ENCODE measurements at regions not wholly inside any gene's neighbourhood (a gene's known extent, or its start where the extent isn't known, plus 50 kb on each side); places are given as distances from the start of the nearest gene placed in this dataset.
"Not testable (repeated sequence)": the region's sequence is repeated elsewhere in the genome, so short reads cannot be mapped to it uniquely, and the experiment has no call there.

GRCh38 chr3:102916532-102916931 lies 481.7 kb downstream of the ZPLD1 start:
- DNase-seq (ENCODE audit: low read depth) = no peak
- Histone ChIP-seq H3K4me3 (ENCODE audit: low read depth, low read length) (no peak overlapping the region), H3K36me3 (ENCODE audit: control insufficient read depth, insufficient read depth, low read length) (no peaks in the 10 kb centered on the region), H3K27me3 (ENCODE audit: control insufficient read depth, insufficient read depth, low read length) (no peaks in the 10 kb centered on the region)
- POLR2A ChIA-PET = no interaction called here
- TF ChIP-seq CTCF (IDR thresholded peaks at IDR 0.05; ENCODE audit: insufficient read depth, low read depth, low read length) = no peak
- CTCF ChIA-PET = no interaction called here

- DNase-seq (ENCODE audit: low read depth) = no peak
- H3K27me3 ChIP-seq (ENCODE audit: control insufficient read depth, insufficient read depth, low read length) = no peaks in the 10 kb centered on the region
- H3K4me3 ChIP-seq (ENCODE audit: low read depth, low read length) = no peak overlapping the region
- ChIA-PET POLR2A (no interaction called here), CTCF (no interaction called here)
- no peak for TF ChIP-seq CTCF (IDR thresholded peaks at IDR 0.05; ENCODE audit: insufficient read depth, low read depth, low read length)
- H3K36me3 ChIP-seq (ENCODE audit: control insufficient read depth, insufficient read depth, low read length) = no peaks in the 10 kb centered on the region
Observed at GRCh38 chr3:102926618-102927017, 491.8 kb downstream of the ZPLD1 start.

- H3K27me3 ChIP-seq (ENCODE audit: control insufficient read depth, insufficient read depth, low read length) = no peaks in the 10 kb centered on the region
- CTCF ChIA-PET = interaction anchor here (1.1 kb wide), 1 partner anchor 12 kb away, joined by 4 read pairs; no protein-coding TSS in a partner anchor
- POLR2A ChIA-PET = no interaction called here
- H3K36me3 ChIP-seq (ENCODE audit: control insufficient read depth, insufficient read depth, low read length) = no peaks in the 10 kb centered on the region
- no peak for DNase-seq (ENCODE audit: low read depth)
- TF ChIP-seq CTCF (IDR thresholded peaks at IDR 0.05; ENCODE audit: insufficient read depth, low read depth, low read length) = no peak
- H3K4me3 ChIP-seq (ENCODE audit: low read depth, low read length) = no peak overlapping the region
Observed at GRCh38 chr3:102933377-102933776, 498.6 kb downstream of the ZPLD1 start.

- ChIA-PET CTCF (interaction anchor here (0.6 kb wide), 1 partner anchor 22 kb away, joined by 3 read pairs; no protein-coding TSS in a partner anchor), POLR2A (no interaction called here)
- no peak overlapping the region for H3K4me3 ChIP-seq (ENCODE audit: low read depth, low read length)
- no peak for TF ChIP-seq CTCF (IDR thresholded peaks at IDR 0.05; ENCODE audit: insufficient read depth, low read depth, low read length)
- H3K36me3 ChIP-seq (ENCODE audit: control insufficient read depth, insufficient read depth, low read length) = no peaks in the 10 kb centered on the region
- H3K27me3 ChIP-seq (ENCODE audit: control insufficient read depth, insufficient read depth, low read length) = no peaks in the 10 kb centered on the region
- DNase-seq (ENCODE audit: low read depth) = no peak
Observed at GRCh38 chr3:102936511-102937045, 501.8 kb downstream of the ZPLD1 start.

GRCh38 chr3:102941786-102942185 lies 507.0 kb downstream of the ZPLD1 start:
- POLR2A ChIA-PET = no interaction called here
- CTCF ChIA-PET = no interaction called here

GRCh38 chr3:102946445-102946844 lies 511.6 kb downstream of the ZPLD1 start:
- POLR2A ChIA-PET; H3K36me3 ChIP-seq (ENCODE audit: control insufficient read depth, insufficient read depth, low read length); CTCF ChIA-PET; H3K4me3 ChIP-seq (ENCODE audit: low read depth, low read length); DNase-seq (ENCODE audit: low read depth); H3K27me3 ChIP-seq (ENCODE audit: control insufficient read depth, insufficient read depth, low read length): not testable (repeated sequence)

More at GRCh38 chr3:102941786-102942185, 507.0 kb downstream of the ZPLD1 start:
- no peak for DNase-seq (ENCODE audit: low read depth)
- no peak overlapping the region for H3K4me3 ChIP-seq (ENCODE audit: low read depth, low read length)
- no peak for TF ChIP-seq CTCF (IDR thresholded peaks at IDR 0.05; ENCODE audit: insufficient read depth, low read depth, low read length)
- no peaks in the 10 kb centered on the region for H3K27me3 ChIP-seq (ENCODE audit: control insufficient read depth, insufficient read depth, low read length)
- no peaks in the 10 kb centered on the region for H3K36me3 ChIP-seq (ENCODE audit: control insufficient read depth, insufficient read depth, low read length)

Measured in BJ (cell line).